ENCODE measurements at regions not wholly inside any gene's neighbourhood (a gene's known extent, or its start where the extent isn't known, plus 50 kb on each side); places are given as distances from the start of the nearest gene placed in this dataset.

- Mint-ChIP-seq H3K4me1 (peaks cover 5% of the 10 kb centered on the region), H3K27ac (no peak overlapping the region), H3K9me3 (no peaks in the 10 kb centered on the region), H3K4me3 (no peak overlapping the region), H3K36me3 (no peaks in the 10 kb centered on the region), H3K27me3 (ENCODE audit: insufficient read depth, low read depth) (peaks cover 5% of the 10 kb centered on the region)
- Histone ChIP-seq H3K4me2 (no peak overlapping the region), H3K9ac (no peak overlapping the region), H3K4me1 (no peaks in the 10 kb centered on the region), H3F3A (ENCODE audit: low read depth) (no peaks in the 10 kb centered on the region), H3K4me3 (no peak overlapping the region), H3K27me3 (no peaks in the 10 kb centered on the region), H2AFZ (replicated peaks) (no peak overlapping the region), H3K36me3 (no peaks in the 10 kb centered on the region), H3K27ac (no peak overlapping the region), H3K9me3 (ENCODE audit: low read depth) (no peaks in the 10 kb centered on the region), H3K79me2 (ENCODE audit: low read depth) (no peaks in the 10 kb centered on the region), H4K20me1 (ENCODE audit: low read depth) (no peaks in the 10 kb centered on the region)
- DNase-seq (ENCODE audit: low spot score), result no peak
- TF ChIP-seq CTCF (IDR thresholded peaks at IDR 0.05), result no peak
- no peak for TF ChIP-seq EZH2 (IDR thresholded peaks at IDR 0.05)
- TF ChIP-seq EZH2phosphoT487 (IDR thresholded peaks at IDR 0.05), result no peak
Measured at GRCh38 chr14:49008363-49008762, 577.8 kb downstream of the RPS29 start.

GRCh38 chr14:48991141-48991540, 595.0 kb downstream of the RPS29 start:
- no peak overlapping the region for H3K27ac ChIP-seq
- no peaks in the 10 kb centered on the region for H3K36me3 ChIP-seq
- TF ChIP-seq CTCF (IDR thresholded peaks at IDR 0.05), result no peak
- TF ChIP-seq EZH2 (IDR thresholded peaks at IDR 0.05), result no peak
- TF ChIP-seq EZH2phosphoT487 (IDR thresholded peaks at IDR 0.05), result no peak

GRCh38 chr14:48983351-48983888, 602.8 kb downstream of the RPS29 start:
- Mint-ChIP-seq H3K27me3 (ENCODE audit: insufficient read depth, low read depth) (peaks cover 2% of the 10 kb centered on the region), H3K27ac (no peak overlapping the region), H3K36me3 (no peaks in the 10 kb centered on the region), H3K4me3 (no peak overlapping the region), H3K9me3 (no peaks in the 10 kb centered on the region), H3K4me1 (no peaks in the 10 kb centered on the region)
- H3K79me2 ChIP-seq (ENCODE audit: low read depth), result no peaks in the 10 kb centered on the region
- H3K27me3 ChIP-seq, result no peaks in the 10 kb centered on the region
- H3K9ac ChIP-seq, result no peak overlapping the region
- H4K20me1 ChIP-seq (ENCODE audit: low read depth), result no peaks in the 10 kb centered on the region
- no peaks in the 10 kb centered on the region for H3K36me3 ChIP-seq
- H3K27ac ChIP-seq, result no peak overlapping the region
- no peak overlapping the region for H3K4me3 ChIP-seq
- H3K4me1 ChIP-seq, result no peaks in the 10 kb centered on the region
- no peaks in the 10 kb centered on the region for H3K9me3 ChIP-seq (ENCODE audit: low read depth)
- H3K4me2 ChIP-seq, result no peak overlapping the region
- no peak overlapping the region for H2AFZ ChIP-seq (replicated peaks)
- no peak for DNase-seq (ENCODE audit: low spot score)
- no peak for TF ChIP-seq CTCF (IDR thresholded peaks at IDR 0.05)
- no peak for TF ChIP-seq EZH2phosphoT487 (IDR thresholded peaks at IDR 0.05)
- TF ChIP-seq EZH2 (IDR thresholded peaks at IDR 0.05), result no peak
- H3F3A ChIP-seq (ENCODE audit: low read depth), result no peaks in the 10 kb centered on the region

More at GRCh38 chr14:48991141-48991540, 595.0 kb downstream of the RPS29 start:
- DNase-seq (ENCODE audit: low spot score), result peak; percentile 2
- H3K4me1 ChIP-seq, result no peaks in the 10 kb centered on the region
- H3K27me3 ChIP-seq, result no peaks in the 10 kb centered on the region
- no peak overlapping the region for H2AFZ ChIP-seq (replicated peaks)
- peaks cover 9% of the 10 kb centered on the region for H3K4me1 Mint-ChIP-seq
- H3K9me3 Mint-ChIP-seq, result no peaks in the 10 kb centered on the region
- no peak overlapping the region for H3K27ac Mint-ChIP-seq
- no peak overlapping the region for H3K9ac ChIP-seq
- H3K4me3 Mint-ChIP-seq, result no peak overlapping the region
- no peak overlapping the region for H3K4me2 ChIP-seq
- H3K27me3 Mint-ChIP-seq (ENCODE audit: insufficient read depth, low read depth), result no peaks in the 10 kb centered on the region
- H3K79me2 ChIP-seq (ENCODE audit: low read depth), result no peaks in the 10 kb centered on the region
- no peaks in the 10 kb centered on the region for H3K36me3 Mint-ChIP-seq
- H3K4me3 ChIP-seq, result no peak overlapping the region
- no peaks in the 10 kb centered on the region for H3F3A ChIP-seq (ENCODE audit: low read depth)
- no peaks in the 10 kb centered on the region for H3K9me3 ChIP-seq (ENCODE audit: low read depth)
- H4K20me1 ChIP-seq (ENCODE audit: low read depth), result no peaks in the 10 kb centered on the region

Data from neural progenitor cell (in vitro differentiated cells).